ENCODE measurements at regions not wholly inside any gene's neighbourhood (a gene's known extent, or its start where the extent isn't known, plus 50 kb on each side); places are given as distances from the start of the nearest gene placed in this dataset.

DNA sequence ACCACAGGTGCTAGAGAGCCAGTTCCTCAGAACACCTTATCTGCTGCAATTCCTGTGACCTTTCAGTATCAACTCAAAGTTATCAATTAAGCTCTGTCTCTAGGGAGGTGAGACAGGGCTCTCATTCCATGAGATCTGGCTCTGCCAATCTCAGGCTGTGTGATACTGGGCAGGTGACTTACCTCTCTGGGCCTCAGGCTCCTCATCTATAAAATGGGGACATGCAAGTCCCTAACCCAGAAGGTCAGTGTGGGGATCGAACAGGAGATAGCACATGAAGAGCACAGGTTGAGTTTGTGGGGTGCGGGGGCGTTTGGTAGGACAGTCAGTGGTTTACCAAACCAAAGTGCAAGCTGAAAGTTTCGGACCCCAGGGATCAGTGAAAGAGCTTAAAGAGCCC is 319.3 kb upstream of the CCL2 start:
- TF ChIP-seq, protein P1, sequence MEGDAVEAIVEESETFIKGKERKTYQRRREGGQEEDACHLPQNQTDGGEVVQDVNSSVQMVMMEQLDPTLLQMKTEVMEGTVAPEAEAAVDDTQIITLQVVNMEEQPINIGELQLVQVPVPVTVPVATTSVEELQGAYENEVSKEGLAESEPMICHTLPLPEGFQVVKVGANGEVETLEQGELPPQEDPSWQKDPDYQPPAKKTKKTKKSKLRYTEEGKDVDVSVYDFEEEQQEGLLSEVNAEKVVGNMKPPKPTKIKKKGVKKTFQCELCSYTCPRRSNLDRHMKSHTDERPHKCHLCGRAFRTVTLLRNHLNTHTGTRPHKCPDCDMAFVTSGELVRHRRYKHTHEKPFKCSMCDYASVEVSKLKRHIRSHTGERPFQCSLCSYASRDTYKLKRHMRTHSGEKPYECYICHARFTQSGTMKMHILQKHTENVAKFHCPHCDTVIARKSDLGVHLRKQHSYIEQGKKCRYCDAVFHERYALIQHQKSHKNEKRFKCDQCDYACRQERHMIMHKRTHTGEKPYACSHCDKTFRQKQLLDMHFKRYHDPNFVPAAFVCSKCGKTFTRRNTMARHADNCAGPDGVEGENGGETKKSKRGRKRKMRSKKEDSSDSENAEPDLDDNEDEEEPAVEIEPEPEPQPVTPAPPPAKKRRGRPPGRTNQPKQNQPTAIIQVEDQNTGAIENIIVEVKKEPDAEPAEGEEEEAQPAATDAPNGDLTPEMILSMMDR (IDR thresholded peaks at IDR 0.05; ENCODE audit: insufficient read depth, low read depth, low read length, missing control alignments), result no peak
- H3K4me3 ChIP-seq (ENCODE audit: low read depth, low read length), result no peak overlapping the region
- no peak for DNase-seq (ENCODE audit: low read depth)

GRCh38 chr17:33936764-33937163 is 318.3 kb upstream of the CCL2 start:
- H3K4me3 ChIP-seq (ENCODE audit: low read depth, low read length), result no peak overlapping the region
- no peak for DNase-seq (ENCODE audit: low read depth)
- TF ChIP-seq, protein P1 (IDR thresholded peaks at IDR 0.05; ENCODE audit: insufficient read depth, low read depth, low read length, missing control alignments), result no peak

DNA sequence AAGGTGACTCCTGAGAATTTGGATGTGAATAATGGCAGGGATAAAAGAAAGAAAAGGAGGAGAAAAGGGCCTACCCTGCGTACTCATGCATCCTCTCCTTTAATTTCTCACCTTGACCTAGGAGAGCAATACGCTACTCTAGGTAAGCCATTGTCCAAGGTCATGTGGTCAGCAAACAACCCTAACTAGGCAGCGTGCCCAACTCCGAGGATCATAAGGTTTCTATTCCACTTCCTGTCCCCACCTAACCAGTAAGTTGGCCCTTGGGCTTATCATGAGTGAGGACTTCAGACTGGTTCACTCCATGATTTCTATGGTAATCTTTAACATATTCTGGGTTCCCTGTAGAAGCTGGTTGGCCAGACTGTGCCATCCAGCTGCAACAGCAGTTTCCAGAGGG is 315.1 kb upstream of the CCL2 start:
- H3K4me3 ChIP-seq (ENCODE audit: low read depth, low read length), result no peak overlapping the region
- TF ChIP-seq, protein P1 (IDR thresholded peaks at IDR 0.05; ENCODE audit: insufficient read depth, low read depth, low read length, missing control alignments), result no peak

DNA sequence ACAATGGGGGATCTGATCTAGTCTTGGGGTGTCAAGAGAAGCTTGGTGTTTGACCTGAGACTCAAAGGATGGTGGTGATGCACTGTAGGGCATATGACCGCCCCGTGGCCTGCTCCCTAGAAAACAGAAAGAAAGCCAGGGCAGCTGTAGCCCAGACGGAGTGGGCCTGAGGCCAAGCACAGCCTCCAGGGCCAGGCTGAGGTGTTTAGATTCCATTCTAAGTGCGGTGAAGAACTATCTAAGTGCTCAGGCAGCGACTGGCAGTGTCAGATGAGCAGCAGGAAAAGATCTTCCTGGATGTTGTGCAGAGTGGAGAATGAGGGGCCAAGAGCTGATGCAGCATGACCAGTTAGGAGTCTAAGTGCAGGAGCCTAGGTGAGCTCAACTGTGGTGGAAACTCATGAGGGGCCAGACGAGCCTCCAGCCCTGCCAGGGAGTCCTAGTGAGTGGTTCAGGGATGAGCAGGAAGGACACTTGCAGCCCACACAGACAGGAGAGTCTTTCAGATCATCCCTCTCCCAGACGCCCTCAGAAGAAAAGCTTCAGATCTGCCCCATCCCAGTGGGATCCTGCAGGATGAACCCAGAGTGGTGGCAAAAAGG is 314.2 kb upstream of the CCL2 start:
- TF ChIP-seq, protein P1 (IDR thresholded peaks at IDR 0.05; ENCODE audit: insufficient read depth, low read depth, low read length, missing control alignments), result no peak
- no peak for DNase-seq (ENCODE audit: low read depth)
- H3K4me3 ChIP-seq (ENCODE audit: low read depth, low read length), result no peak overlapping the region

More for the DNA sequence above, 315.1 kb upstream of the CCL2 start:
- no peak for DNase-seq (ENCODE audit: low read depth)

DNA sequence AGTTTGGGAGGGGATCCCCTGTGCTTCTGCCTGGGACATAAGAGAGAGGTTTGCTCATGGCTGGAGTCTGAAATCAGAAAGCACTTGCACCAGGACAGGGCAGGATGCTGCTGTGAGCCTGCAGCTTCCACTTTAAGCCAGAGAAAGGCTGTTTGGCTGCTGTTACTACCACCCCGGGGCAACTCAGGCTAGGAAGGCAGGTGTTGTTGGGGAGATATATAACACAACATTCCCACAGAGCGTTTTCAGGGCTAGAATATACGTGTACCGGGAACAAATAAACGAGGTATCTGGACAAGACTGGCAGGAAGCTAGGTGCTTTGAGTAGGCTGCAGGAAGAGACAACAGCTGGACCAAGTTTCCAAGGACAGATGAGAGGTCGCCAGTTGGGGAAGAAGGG is 313.3 kb upstream of the CCL2 start:
- TF ChIP-seq, protein P1 (IDR thresholded peaks at IDR 0.05; ENCODE audit: insufficient read depth, low read depth, low read length, missing control alignments), result no peak
- no peak overlapping the region for H3K4me3 ChIP-seq (ENCODE audit: low read depth, low read length)
- DNase-seq (ENCODE audit: low read depth), result no peak

- no peak for DNase-seq (ENCODE audit: low read depth)
- TF ChIP-seq, protein P1 (IDR thresholded peaks at IDR 0.05; ENCODE audit: insufficient read depth, low read depth, low read length, missing control alignments), result no peak
- H3K4me3 ChIP-seq (ENCODE audit: low read depth, low read length), result no peak overlapping the region
Measured at GRCh38 chr17:33942414-33942813, 312.7 kb upstream of the CCL2 start.

DNA sequence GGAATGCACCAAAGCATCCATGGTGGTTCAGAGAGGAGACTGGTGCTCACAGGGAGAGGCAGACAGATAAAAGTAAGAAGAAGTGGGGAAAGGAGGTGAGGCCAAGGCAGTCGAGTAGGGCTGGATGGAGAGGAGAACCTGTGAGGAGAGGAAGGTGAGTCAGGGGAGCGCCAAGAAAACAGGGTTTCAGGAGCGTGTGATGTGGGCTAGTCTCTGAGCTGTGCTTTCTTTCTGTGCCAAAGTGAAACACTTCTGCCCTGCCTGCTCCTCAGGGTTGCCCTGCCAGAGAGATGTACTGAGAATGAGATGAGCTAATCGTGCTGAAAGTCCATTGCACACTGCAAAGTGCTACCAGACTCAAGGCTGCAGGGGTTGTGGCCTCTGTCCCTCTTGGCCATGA is 310.7 kb upstream of the CCL2 start:
- TF ChIP-seq, protein P1 (IDR thresholded peaks at IDR 0.05; ENCODE audit: insufficient read depth, low read depth, low read length, missing control alignments), result no peak
- no peak for DNase-seq (ENCODE audit: low read depth)
- no peak overlapping the region for H3K4me3 ChIP-seq (ENCODE audit: low read depth, low read length)

Data from GM12865 (cell line).